ENCODE measurements at regions not wholly inside any gene's neighbourhood (a gene's known extent, or its start where the extent isn't known, plus 50 kb on each side); places are given as distances from the start of the nearest gene placed in this dataset.

GRCh38 chr3:132241776-132242514 lies 75.3 kb upstream of the ACP3 start:
- no peak overlapping the region for H3K4me3 ChIP-seq (replicated peaks; ENCODE audit: low read depth, low read length)
- no peak for DNase-seq (ENCODE audit: extremely low read depth, low read depth)
- TF ChIP-seq CTCF (IDR thresholded peaks at IDR 0.05; ENCODE audit: low read depth, low read length, missing control alignments): no peak

GRCh38 chr3:132242790-132243189 lies 74.4 kb upstream of the ACP3 start:
- TF ChIP-seq CTCF (IDR thresholded peaks at IDR 0.05; ENCODE audit: low read depth, low read length, missing control alignments): no peak
- H3K4me3 ChIP-seq (replicated peaks; ENCODE audit: low read depth, low read length): no peak overlapping the region
- DNase-seq (ENCODE audit: extremely low read depth, low read depth): no peak

- no peak overlapping the region for H3K4me3 ChIP-seq (replicated peaks; ENCODE audit: low read depth, low read length)
- peak; percentile 56 for DNase-seq (ENCODE audit: extremely low read depth, low read depth)
- no peak for TF ChIP-seq CTCF (IDR thresholded peaks at IDR 0.05; ENCODE audit: low read depth, low read length, missing control alignments)
These were observed 71.6 kb upstream of the ACP3 start for GRCh38 chr3:132245552-132246142.

GRCh38 chr3:132246212-132246611 lies 71.0 kb upstream of the ACP3 start:
- no peak overlapping the region for H3K4me3 ChIP-seq (replicated peaks; ENCODE audit: low read depth, low read length)
- DNase-seq (ENCODE audit: extremely low read depth, low read depth): no peak
- TF ChIP-seq CTCF (IDR thresholded peaks at IDR 0.05; ENCODE audit: low read depth, low read length, missing control alignments): no peak

GRCh38 chr3:132247211-132247610 lies 70.0 kb upstream of the ACP3 start:
- H3K4me3 ChIP-seq (replicated peaks; ENCODE audit: low read depth, low read length): no peak overlapping the region
- no peak for TF ChIP-seq CTCF (IDR thresholded peaks at IDR 0.05; ENCODE audit: low read depth, low read length, missing control alignments)
- DNase-seq (ENCODE audit: extremely low read depth, low read depth): no peak

GRCh38 chr3:132248490-132248889 lies 68.7 kb upstream of the ACP3 start:
- DNase-seq (ENCODE audit: extremely low read depth, low read depth): no peak
- H3K4me3 ChIP-seq (replicated peaks; ENCODE audit: low read depth, low read length): no peak overlapping the region
- TF ChIP-seq CTCF (IDR thresholded peaks at IDR 0.05; ENCODE audit: low read depth, low read length, missing control alignments): no peak

Data from HFF-Myc (cell line).